Right lobe of liver (tissue), 6 donors: ENCODE measurements at regions not wholly inside any gene's neighbourhood (a gene's known extent, or its start where the extent isn't known, plus 50 kb on each side); places are given as distances from the start of the nearest gene placed in this dataset.

Experiments used
- ATAC-seq, 4 donors: fragments of 200-7000 bp; cut with Tn5 transposase; one replicate each; pipeline ENCODE4 v1.9.1; 2020; ENCODE audit warnings: mild to moderate bottlenecking in 4 of 4, moderate library complexity in 4 of 4
- DNase-seq, 3 donors: peaks; one replicate each; pipeline ENCODE4 v3.0.0-alpha.2; 2020
- H3K27ac ChIP-seq, 3 donors: fragments of 200-600 bp; one replicate each; pipeline ENCODE4 v1.8.0; 2022
- H3K27me3 ChIP-seq, 2 donors: fragments of 200-600 bp; one replicate each; pipeline ENCODE4 v1.8.0; 2022
- H3K36me3 ChIP-seq, 4 donors: fragments of 200-600 bp; sonication (generic) in 1 of 4; one replicate each; pipeline versions ENCODE4 v1.5.1 to v1.8.0; 2017 to 2022; ENCODE audit warnings: control low read depth in 1 of 4
- H3K4me1 ChIP-seq, 4 donors: fragments of 200-600 bp; sonication (generic) in 1 of 4; one replicate each; pipeline versions ENCODE4 v1.5.1 to v1.8.0; 2017 to 2022; ENCODE audit warnings: control low read depth in 1 of 4
- H3K4me3 ChIP-seq, 3 donors: fragments of 200-600 bp; one replicate each; pipeline ENCODE4 v1.8.0; 2022
- H3K9me3 ChIP-seq, 4 donors: fragments of 200-600 bp; sonication (generic) in 1 of 4; one replicate each; pipeline versions ENCODE4 v1.5.1 to v1.8.0; 2017 to 2022; ENCODE audit warnings: control low read depth in 1 of 4
- CTCF ChIP-seq, 4 donors: fragments of 200-600 bp in 3 of 4; fragments of 450-650 bp in 1 of 4; IDR thresholded peaks; one replicate each; pipeline versions ENCODE4 v1.5.1 to v1.8.0; 2016 to 2022; ENCODE audit warnings: antibody characterized with exemption in 4 of 4, mild to moderate bottlenecking in 2 of 4
- POLR2A ChIP-seq: fragments of 450-650 bp; IDR thresholded peaks from one replicate; pipeline ENCODE4 v1.6.1; 2017; ENCODE audit warnings: antibody characterized with exemption, mild to moderate bottlenecking
- WGBS: methylation state at CpG from one replicate; pipeline ENCODE4 v1.1.6; 2018; ENCODE audit warnings: low coverage, low lambda C conversion rate; ENCODE audit not compliant: insufficient coverage; ENCODE audit errors: missing lambda C conversion rate; 5-methylcytosine and 5-hydroxymethylcytosine counted together
- intact Hi-C, 2 donors: fragments of 100-400 bp; cut with DNase I; formaldehyde crosslinking; loops; one replicate each; pipeline versions ENCODE4 v1.11.2 to v1.14.1; 2022
- donor health status: DM: no; HTN: yes; CAD: no.
- donor health status: DM: no; HTN: no; CAD: no.
- donor health status: DM: no; HTN: no; CAD: no.
- donor health status: DM: no; HTN: yes; CAD: no.
- donor health status: DM: no; HTN: yes; CAD: no.

DNA sequence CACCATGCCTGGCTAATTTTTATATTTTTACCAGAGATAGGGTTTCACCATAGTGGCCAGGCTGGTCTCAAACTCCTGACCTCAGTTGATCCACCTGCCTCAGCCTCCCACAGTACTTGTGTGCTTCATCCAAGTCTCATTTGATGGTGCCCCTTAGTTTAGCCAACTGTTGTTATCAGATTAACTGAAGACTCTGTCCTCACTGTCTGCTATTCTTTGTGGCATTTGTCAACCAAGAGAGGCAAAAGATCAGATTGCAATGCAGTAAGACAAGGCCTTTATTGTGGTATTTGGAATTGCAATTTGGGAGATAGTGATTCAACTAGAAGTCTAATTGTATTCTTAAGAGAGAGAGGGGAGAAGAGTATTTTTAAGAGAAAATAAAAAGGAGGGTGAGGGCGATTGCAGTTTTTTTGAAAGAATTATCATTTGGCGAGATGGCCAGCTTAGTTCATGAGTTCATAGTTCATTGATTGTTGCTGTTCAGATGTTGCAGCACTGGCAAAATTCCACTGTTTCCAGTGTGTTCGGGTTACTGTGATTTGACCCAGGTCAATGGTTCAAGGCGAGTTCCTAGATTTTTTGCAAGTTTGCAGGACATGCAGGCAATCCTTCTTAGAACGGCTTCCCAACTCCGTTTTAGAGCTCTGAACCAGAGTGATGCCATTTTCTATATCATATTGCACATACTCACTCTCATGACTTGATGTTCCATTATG is 1156.9 kb downstream of the CDH9 start:
- Histone ChIP-seq H3K4me1 (peaks cover 0 to 12% (median 4%) of the 10 kb centered on the region in 4 donors), H3K27me3 (no peaks in the 10 kb centered on the region), H3K4me3 (no peak overlapping the region), H3K9me3 (no peaks in the 10 kb centered on the region), H3K36me3 (no peaks in the 10 kb centered on the region), H3K27ac (peak overlapping the region in 2 of 3 donors; percentile 34 to 54)
- 40% methylated on average over 6 of the region's 6 CpGs for WGBS
- intact Hi-C loops, result no loop called here
- peak; percentile 92 to 99 (median 96) for ATAC-seq
- peak in 1 of 3 donors; percentile 84 for DNase-seq
- TF ChIP-seq POLR2A (no peak), CTCF (IDR thresholded peaks at IDR 0.05) (no peak)

GRCh38 chr5:25863811-25864210 is 1174.6 kb downstream of the CDH9 start:
- Histone ChIP-seq H3K9me3 (no peaks in the 10 kb centered on the region), H3K4me1 (no peaks in the 10 kb centered on the region), H3K36me3 (no peaks in the 10 kb centered on the region), H3K27me3 (no peaks in the 10 kb centered on the region), H3K27ac (no peak overlapping the region), H3K4me3 (no peak overlapping the region)
- intact Hi-C loops, result no loop called here
- DNase-seq (no peak), ATAC-seq (no peak)
- TF ChIP-seq POLR2A (no peak), CTCF (IDR thresholded peaks at IDR 0.05) (no peak)
- 57% methylated on average over 3 of the region's 3 CpGs for WGBS

DNA sequence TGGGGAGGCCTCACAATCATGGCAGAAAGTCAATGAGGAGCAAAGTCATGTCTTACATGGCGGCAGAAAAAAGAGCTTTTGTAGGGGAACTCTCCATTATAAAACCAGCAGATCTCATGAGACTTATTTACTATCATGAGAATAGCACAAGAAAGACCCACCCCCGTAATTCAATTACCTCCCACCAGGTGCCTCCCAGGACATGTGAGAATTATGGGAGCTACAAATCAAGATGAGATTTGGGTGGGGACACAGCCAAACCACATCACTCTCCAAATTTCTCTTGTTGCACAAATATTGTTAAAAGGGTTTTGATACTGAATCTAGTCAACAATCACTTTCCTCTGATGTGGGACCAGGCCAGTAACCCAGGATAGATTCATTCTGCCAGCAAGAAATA is 1176.1 kb downstream of the CDH9 start:
- TF ChIP-seq CTCF (IDR thresholded peaks at IDR 0.05) (peak in 3 of 4 donors; percentile 28 to 41 (median 28)), POLR2A (no peak)
- intact Hi-C loops, result no loop called here
- no peak for DNase-seq
- WGBS, result 50% methylated on average over 2 of the region's 2 CpGs
- no peaks in the 10 kb centered on the region for H3K9me3 ChIP-seq
- no peaks in the 10 kb centered on the region for H3K27me3 ChIP-seq
- no peak overlapping the region for H3K4me3 ChIP-seq
- no peaks in the 10 kb centered on the region for H3K4me1 ChIP-seq
- peak in 1 of 4 donors; percentile 31 for ATAC-seq
- H3K27ac ChIP-seq, result no peak overlapping the region
- H3K36me3 ChIP-seq, result no peaks in the 10 kb centered on the region

DNA sequence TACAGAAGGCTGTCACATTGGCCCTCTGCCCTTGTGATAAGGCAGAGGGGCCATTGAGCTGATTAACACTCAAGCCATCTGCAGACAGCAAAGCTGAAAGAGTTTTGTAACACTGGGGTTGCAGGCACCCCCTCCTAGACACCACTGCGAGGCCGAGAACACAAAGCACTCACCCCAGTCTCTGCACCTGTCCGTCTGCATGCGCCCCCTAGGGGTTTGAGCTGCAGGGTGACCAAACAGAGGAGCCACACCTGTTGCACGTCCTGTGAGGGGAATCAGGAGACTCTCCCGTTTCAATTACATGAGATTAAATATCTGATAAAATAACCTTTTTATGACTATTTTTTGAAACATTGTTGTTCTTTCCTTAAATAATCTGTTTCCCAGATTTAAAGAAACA is 1180.4 kb downstream of the CDH9 start:
- H3K36me3 ChIP-seq, result no peaks in the 10 kb centered on the region
- intact Hi-C loops, result no loop called here
- no peaks in the 10 kb centered on the region for H3K27me3 ChIP-seq
- 55% methylated on average over 6 of the region's 6 CpGs for WGBS
- DNase-seq, result no peak
- peak in 2 of 4 donors; percentile 44 to 45 for ATAC-seq
- no peak overlapping the region for H3K4me3 ChIP-seq
- H3K9me3 ChIP-seq, result no peaks in the 10 kb centered on the region
- H3K4me1 ChIP-seq, result no peaks in the 10 kb centered on the region
- no peak overlapping the region for H3K27ac ChIP-seq
- TF ChIP-seq CTCF (IDR thresholded peaks at IDR 0.05) (peak in 2 of 4 donors; percentile 9 to 46), POLR2A (no peak)
